ENCODE measurements at regions not wholly inside any gene's neighbourhood (a gene's known extent, or its start where the extent isn't known, plus 50 kb on each side); places are given as distances from the start of the nearest gene placed in this dataset.

- no peak for TF ChIP-seq SMAD3 (CRISPR knock-in tag; IDR thresholded peaks at IDR 0.05; ENCODE audit: borderline replicate concordance)
- no peak for TF ChIP-seq PRDM15 (CRISPR knock-in tag; IDR thresholded peaks at IDR 0.05)
- TF ChIP-seq MYBL2 (CRISPR knock-in tag; IDR thresholded peaks at IDR 0.05), result no peak
These were observed 880.1 kb downstream of the UQCRFS1 start for GRCh38 chr19:28332886-28333285.

Measured in WTC11 (cell line).